HG03159 (cell line): ENCODE measurements at regions not wholly inside any gene's neighbourhood (a gene's known extent, or its start where the extent isn't known, plus 50 kb on each side); places are given as distances from the start of the nearest gene placed in this dataset.

Experiments
- ATAC-seq: cut with Tn5 transposase; IDR thresholded peaks from one replicate; pipeline ENCODE4 v1.9.1; 2021; ENCODE audit warnings: mild to moderate bottlenecking, moderate library complexity; ENCODE audit not compliant: unreplicated experiment

DNA sequence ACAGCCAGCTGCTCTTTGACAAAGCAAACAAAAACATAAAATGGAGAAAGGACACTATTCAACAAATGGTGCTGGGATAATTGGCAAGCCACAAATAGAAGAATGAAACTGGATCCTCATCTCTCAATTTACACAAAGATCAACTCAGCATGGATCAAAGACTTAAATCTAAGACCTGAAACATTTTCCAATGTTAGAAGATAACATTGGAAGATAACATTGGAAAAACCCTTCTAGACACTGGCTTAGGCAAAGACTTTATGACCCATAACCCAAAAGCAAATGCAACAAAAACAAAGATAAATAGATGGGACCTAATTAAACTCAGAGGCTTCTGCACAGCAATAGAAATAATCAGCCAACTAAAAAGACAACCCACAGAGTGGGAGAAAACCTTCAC is 425.7 kb upstream of the SEMA3D start:
- ATAC-seq = no peak

DNA sequence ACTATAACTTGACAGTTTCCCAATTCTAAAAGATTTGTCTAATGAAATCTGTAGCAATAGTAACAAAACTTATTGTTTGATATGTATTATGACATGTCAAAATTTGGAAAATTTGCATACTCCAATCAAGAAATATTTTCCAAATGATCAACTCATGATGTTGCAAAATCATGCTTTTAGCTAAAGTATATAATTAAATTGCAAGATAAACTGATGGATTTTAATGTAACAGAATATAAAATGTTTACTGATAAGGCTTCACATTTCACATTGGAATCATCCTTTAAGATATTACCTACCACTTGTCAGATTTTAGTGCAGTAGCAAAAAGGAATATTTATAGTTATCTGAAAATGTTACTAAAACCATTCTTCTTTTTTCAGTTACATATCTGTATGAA is 421.9 kb upstream of the SEMA3D start:
- ATAC-seq = no peak

- ATAC-seq = no peak
These were observed 415.3 kb upstream of the SEMA3D start for GRCh38 chr7:85602196-85602595.

- ATAC-seq = no peak
These were observed 413.5 kb upstream of the SEMA3D start for GRCh38 chr7:85600395-85600794.

DNA sequence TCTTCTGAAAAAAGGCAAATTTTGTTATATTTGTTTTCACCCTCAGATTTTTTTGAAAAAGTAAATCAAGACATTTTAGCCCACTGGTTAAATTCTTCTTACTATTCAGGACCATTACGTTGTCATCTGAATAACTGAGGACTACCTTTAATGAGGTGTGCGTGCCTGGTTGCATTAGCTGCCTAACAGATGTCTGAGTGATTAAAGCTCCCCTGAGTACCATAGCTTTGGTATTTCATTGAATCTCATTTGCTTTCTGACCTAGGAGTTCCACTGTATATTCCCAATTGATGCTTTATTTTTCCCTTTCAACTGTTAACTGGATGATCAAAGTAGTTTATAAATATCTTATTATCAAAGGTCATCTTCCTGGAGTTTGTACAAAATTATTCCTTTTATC is 410.0 kb upstream of the SEMA3D start:
- no peak for ATAC-seq

DNA sequence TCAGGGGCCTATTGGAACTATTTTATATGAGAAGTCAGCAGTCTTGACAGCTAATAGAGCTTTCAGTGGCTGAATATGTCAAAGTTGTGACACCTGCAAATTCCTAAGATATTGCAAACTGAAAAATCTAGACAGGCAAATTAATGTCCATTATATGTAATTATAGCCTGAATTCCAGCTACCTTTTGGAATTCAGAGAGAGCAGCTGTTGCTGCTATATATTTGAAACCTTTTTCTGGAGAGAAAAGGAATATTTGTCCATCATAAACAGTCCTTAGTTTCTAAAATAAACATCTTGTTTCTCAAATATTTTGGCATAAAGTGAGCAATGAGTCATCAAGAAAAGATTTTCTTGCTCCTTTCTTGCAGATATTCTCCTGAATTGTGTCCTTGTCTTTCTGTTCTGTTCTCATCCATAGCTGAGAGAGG is 408.9 kb upstream of the SEMA3D start:
- no peak for ATAC-seq

DNA sequence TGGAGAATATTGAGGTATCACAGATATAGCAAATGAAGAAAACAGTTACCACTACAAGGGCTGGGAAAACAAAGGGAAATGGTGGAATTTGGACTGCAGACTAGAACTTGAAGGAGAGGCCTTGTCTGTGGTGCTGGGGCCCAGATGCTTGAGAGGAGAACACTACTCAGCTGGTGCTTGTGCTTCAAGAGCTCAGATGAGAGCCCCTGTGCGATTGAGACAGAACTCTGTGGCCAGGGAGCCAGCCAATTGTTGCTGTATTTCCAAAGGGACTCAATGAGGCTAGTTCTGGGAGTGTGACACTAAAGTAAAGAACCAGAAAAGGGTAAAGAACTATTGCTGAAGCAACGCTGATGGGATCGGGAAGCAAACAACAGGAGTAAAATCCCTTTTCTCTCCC is 406.5 kb upstream of the SEMA3D start:
- ATAC-seq = no peak

- ATAC-seq = no peak
These were observed 400.9 kb upstream of the SEMA3D start for GRCh38 chr7:85587785-85588184.

- no peak for ATAC-seq
These were observed 399.2 kb upstream of the SEMA3D start for GRCh38 chr7:85586091-85586490.

DNA sequence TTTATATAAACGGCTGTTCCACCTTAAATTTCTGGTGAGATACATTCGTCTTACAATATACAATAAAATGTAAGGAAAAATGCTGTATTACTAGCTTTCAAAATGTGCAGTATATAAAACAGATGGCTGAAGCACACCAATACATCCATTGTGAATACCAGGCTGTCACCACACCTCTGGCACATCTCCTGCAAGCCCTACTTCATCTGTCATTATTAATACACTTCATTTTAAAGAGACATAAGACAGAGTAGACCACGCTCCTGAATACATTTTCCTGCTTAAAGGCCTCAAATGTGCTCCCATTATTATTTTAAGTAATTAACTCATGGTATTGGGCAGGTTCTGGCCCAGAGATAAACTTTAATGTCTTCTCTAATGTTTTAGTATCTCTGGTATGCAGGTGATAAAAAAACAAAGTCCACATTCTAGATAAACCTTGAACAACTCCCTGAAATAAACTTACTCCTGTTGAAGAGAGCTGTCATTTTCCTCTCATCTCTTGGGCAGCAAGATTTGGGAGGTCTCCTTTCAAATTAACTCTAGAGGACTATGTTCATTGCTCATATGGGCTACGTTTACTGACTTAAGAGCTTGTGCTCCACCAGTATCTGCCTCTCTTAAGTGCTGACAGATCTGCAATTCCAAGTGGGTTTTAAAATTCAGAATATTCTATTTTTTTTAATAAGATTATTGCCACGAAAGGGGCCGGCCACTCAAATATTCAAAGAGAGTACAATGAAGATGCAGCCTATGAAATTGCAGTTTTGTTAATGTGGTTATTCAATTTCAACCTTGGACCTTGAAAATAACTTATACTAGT is 396.5 kb upstream of the SEMA3D start:
- no peak for ATAC-seq

DNA sequence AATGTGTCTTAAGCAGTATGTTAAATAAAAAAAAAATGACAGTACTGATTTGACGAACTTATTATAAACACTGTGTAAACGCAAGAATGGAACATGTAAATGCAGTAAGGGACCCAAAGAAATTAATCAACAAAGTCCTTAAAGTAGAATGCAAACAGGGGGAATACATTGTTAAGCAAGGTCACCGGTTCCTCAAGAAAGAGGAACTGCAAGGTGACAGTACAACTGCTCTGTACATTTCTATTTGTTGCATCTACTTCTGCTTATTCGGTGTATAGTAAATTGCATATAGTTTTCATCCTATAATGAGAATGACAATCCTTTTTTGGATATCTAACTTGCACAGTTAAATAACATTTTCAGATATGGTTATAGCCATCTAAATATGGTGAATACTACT is 387.0 kb upstream of the SEMA3D start:
- no peak for ATAC-seq

GRCh38 chr7:85573346-85573745 is 386.5 kb upstream of the SEMA3D start:
- no peak for ATAC-seq

GRCh38 chr7:85570898-85571297 is 384.0 kb upstream of the SEMA3D start:
- no peak for ATAC-seq

- peak; percentile 80 for ATAC-seq
These were observed 381.1 kb upstream of the SEMA3D start for GRCh38 chr7:85567983-85568382.

DNA sequence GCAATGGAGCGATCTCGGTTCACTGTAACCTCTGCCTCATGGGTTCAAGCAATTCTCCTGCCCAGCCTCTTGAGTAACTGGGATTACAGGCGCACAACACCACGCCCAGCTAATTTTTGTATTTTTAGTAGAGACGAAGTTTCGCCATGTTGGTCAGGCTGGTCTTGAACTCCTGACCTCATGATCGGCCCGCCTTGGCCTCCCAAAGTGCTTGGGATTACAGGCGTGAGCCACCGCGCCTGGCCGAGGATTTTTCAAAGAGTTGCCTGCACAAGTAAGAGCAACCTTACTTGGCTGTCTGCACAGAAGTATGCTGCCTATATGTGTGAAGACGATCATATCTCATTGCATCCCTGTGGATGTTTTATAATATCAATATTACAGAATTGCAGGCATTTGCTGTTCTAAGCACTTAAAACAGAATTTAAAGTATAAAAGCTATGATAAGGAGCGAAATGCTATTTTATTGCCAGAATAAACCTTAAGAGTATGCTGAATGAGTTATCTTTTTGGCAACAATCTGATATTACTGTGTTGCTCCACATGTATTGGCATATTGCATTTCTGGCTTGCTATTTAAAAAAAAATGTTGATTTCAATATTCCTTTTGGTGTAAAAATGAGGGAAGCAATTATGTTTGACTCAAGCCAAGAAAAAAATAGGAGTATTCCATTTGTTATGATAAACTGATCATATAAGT is 379.4 kb upstream of the SEMA3D start:
- ATAC-seq = no peak

GRCh38 chr7:85565276-85565675 is 378.4 kb upstream of the SEMA3D start:
- ATAC-seq = no peak

DNA sequence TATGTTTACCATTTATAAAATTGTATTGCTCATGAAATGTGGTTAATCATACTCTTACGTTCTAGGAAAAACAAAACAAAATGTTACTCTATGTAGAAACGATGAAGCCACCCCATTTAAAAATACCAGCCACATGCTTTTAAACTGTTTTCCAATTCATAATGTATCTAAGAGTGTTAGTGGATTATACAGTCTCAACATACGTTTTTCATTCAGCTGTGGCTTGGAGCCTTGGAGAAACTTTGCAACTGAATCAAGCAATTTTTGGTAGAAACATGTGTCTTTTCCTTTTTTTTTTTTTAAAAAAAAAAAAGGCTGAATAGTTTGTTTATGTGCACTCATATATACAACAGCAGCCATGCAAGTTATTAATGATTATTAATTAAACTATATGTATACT is 378.0 kb upstream of the SEMA3D start:
- ATAC-seq = no peak

DNA sequence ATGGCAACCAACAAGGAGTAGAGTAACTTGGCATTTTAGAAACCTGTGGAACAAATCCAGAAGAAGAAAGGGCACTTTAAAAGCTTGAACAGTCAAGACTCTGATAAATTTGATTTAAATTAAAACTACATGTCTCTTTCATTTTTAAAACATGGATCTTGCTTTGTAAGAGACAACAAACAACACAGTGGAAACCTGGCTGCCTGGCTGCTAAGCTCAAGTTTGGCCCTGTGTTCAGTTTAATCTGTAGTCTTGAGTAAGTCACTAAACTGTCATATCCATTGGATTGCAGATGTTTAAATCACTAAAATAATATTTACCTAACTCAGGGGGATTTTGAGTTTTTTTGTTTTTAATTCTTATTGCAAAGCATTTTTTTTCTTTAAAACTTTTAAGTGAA is 374.9 kb upstream of the SEMA3D start:
- no peak for ATAC-seq

DNA sequence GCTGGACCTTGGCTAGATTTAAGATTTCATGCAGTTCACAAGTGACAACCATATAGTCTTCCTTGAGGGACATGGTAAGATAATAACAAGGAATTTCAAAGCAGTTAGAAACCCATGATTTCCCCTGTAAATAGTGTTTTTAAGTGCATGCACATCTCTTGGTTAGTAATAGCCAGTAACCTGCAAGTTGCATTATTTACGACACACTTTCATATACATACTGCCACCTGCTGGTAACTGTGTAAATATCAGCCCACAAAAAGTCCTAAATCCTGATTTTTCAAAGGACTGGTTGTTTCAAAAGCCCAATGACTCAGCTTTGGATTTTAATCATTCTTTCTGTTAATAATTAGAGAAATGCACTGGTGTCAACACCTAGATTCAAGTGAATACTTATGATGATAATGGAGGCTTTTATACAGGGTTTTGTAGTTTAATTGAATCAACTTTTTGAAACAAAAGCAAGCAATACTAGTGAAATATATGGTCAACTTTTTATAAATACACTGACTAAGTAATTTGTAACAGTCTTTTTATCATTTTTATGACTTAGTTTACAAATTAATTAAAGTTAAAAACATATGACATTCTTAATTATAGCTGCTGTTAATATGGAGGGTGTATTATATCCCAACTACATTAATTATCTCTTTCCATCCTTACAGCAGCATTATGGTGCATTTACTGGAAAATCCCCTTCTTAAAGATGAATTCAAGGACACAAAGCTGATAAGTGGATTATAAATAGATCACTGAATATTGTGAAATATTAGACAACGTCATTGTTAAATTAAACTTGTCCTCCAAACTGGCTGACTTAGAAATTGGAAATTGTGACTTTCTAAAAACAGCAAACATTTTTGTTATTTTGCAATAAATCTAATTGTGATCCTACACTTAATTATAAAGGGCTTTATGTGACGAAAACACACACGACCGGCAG is 367.7 kb upstream of the SEMA3D start:
- peak; percentile 90 for ATAC-seq

DNA sequence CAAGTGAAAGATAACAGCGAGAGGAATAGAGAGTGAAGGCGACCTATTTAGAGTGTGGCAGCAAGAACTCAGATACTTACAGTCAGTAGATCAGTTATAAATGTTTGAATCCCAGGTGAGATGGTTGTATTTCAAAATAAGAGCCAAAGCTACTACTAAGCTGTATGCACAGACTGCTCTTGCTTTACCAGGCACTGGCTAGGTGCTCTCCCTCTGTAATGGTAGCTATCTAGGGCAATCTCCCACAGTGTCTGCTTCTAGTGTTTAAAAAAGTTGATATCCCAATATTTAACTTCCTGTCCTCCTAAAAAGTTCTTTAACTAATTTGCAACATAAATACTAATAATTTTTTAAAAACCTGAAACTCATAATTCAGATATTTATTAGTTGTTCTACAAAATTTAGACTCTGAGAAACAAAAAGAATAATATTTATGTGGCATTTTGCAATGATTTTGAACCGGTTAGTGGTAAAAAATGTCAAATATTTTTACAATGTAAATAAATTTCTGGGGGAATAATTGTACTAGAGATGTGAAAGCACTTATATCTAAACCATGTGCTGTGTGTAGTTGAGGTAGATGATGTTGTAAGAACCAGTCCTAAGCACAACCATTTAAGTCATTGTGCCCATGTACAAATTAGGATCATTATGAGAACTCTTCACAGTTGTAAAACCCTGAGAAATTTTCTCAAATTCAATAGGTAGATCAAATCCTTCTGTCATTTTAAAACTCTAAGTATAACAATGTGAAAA is 349.3 kb upstream of the SEMA3D start:
- no peak for ATAC-seq

GRCh38 chr7:85529831-85530230 is 343.0 kb upstream of the SEMA3D start:
- no peak for ATAC-seq
